ENCODE measurements at regions not wholly inside any gene's neighbourhood (a gene's known extent, or its start where the extent isn't known, plus 50 kb on each side); places are given as distances from the start of the nearest gene placed in this dataset.

DNA sequence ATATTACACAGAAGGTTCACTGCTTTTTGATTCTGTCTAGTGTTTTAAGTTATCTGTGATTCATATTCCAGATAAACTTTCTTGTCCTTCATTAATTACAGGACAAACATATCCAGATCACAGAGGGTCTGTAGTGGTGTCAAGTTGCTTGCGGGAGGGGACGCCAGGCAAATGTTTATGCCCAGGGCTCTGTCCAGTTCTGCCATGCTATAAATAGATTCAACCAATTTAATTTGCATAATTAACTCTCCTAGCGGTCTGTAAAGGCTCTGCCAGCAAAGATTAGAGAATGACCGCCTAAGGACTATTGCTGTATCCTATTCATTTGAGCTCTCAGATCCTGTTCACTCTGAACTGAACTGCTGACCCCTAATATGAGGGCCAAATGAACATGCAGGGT lies 59.7 kb upstream of the TRPC4 start:
- DNase-seq, result no peak

DNA sequence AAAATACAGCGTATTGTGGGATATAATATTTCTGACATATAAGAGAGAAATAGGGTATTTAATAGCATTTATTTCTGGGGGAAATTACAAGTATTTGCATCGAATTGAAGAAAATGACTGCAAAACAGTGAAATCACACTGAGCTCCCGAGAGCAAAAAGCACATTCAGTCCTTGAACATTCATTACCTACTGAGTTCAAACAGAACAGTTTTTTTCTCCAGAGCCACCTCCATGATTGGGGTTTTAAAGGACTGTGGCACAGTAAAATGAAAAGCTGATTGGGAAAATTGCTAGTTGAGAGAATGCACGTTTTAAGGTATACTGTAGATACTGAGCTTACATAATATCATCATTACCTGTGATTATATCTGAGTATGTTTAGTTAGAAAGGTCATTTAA lies 58.0 kb upstream of the TRPC4 start:
- no peak for DNase-seq

GRCh38 chr13:37925878-37926473 lies 56.4 kb upstream of the TRPC4 start:
- DNase-seq, result no peak

GRCh38 chr13:37923236-37923635 lies 53.7 kb upstream of the TRPC4 start:
- DNase-seq, result no peak

DNA sequence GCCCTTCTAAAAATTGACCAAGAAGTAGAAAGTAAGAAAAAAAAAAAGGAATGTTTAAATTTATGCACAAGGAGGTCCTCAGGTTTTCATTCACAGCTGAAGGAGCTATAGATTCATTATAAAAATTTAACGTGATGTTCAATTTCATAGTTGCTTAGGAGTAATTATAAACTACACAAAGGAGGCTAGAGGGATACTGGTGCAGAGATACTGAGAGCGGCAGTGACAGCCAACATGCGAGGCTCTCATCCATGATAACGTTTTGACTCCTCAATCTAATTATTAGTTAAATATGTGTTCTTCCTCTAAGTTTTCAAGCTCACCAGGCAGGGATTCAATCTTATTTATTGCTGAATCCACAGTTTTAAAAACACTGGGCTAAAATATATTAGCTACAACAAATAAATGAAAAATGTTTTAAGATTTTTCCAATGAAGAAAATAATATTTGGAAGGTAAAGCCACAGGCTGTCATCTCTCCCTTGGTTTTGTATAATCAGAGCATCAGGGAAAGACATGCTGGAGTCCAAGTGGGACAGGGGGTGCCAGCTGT lies 49.8 kb upstream of the TRPC4 start:
- DNase-seq, result no peak
